ENCODE measurements at regions not wholly inside any gene's neighbourhood (a gene's known extent, or its start where the extent isn't known, plus 50 kb on each side); places are given as distances from the start of the nearest gene placed in this dataset.

- TF ChIP-seq, protein P1, sequence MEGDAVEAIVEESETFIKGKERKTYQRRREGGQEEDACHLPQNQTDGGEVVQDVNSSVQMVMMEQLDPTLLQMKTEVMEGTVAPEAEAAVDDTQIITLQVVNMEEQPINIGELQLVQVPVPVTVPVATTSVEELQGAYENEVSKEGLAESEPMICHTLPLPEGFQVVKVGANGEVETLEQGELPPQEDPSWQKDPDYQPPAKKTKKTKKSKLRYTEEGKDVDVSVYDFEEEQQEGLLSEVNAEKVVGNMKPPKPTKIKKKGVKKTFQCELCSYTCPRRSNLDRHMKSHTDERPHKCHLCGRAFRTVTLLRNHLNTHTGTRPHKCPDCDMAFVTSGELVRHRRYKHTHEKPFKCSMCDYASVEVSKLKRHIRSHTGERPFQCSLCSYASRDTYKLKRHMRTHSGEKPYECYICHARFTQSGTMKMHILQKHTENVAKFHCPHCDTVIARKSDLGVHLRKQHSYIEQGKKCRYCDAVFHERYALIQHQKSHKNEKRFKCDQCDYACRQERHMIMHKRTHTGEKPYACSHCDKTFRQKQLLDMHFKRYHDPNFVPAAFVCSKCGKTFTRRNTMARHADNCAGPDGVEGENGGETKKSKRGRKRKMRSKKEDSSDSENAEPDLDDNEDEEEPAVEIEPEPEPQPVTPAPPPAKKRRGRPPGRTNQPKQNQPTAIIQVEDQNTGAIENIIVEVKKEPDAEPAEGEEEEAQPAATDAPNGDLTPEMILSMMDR (IDR thresholded peaks at IDR 0.05) = no peak
Measured at GRCh38 chr18:43774497-43774896, 497.2 kb upstream of the SYT4 start.

DNA sequence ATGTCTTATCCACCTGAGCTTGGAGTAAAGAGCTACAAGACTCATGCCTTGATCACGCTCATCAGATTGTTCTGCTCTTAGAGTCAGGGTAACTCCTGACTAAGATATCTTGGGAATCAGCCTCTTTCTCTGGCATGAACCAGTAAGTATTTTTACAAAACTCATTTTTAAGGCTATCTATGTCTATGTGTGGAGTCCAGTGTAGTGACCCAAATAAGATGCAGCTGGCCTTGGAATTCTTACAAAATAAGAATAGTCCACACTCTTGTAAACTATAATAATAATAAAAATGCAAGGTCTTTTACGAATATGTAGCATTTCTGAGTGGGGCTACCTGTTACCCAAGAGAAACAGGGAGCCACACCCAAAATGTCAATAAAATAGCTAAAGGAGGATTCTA is 498.3 kb upstream of the SYT4 start:
- Mint-ChIP-seq H3K27ac (no peak overlapping the region), H3K4me1 (no peaks in the 10 kb centered on the region), H3K36me3 (ENCODE audit: low read depth) (no peaks in the 10 kb centered on the region), H3K27me3 (no peaks in the 10 kb centered on the region), H3K4me3 (no peak overlapping the region), H3K9me3 (no peaks in the 10 kb centered on the region)
- no peak for DNase-seq
- ATAC-seq (ENCODE audit: low read depth) = no peak
- ChIA-PET POLR2A (no interaction called here), CTCF (no interaction called here)
- intact Hi-C loops (cut with micrococcal nuclease) = no loop called here
- TF ChIP-seq, protein P1 (IDR thresholded peaks at IDR 0.05) = no peak

More at GRCh38 chr18:43774497-43774896, 497.2 kb upstream of the SYT4 start:
- no peak overlapping the region for H3K4me3 Mint-ChIP-seq
- no peaks in the 10 kb centered on the region for H3K27me3 Mint-ChIP-seq
- H3K36me3 Mint-ChIP-seq (ENCODE audit: low read depth) = no peaks in the 10 kb centered on the region
- DNase-seq (no peak), ATAC-seq (ENCODE audit: low read depth) (no peak)
- CTCF ChIA-PET = no interaction called here
- no peak overlapping the region for H3K27ac Mint-ChIP-seq
- H3K9me3 Mint-ChIP-seq = no peaks in the 10 kb centered on the region
- H3K4me1 Mint-ChIP-seq = no peaks in the 10 kb centered on the region
- intact Hi-C loops (cut with micrococcal nuclease) = no loop called here
- POLR2A ChIA-PET = no interaction called here

- Mint-ChIP-seq H3K27me3 (no peaks in the 10 kb centered on the region), H3K27ac (no peak overlapping the region), H3K9me3 (no peaks in the 10 kb centered on the region), H3K4me1 (no peaks in the 10 kb centered on the region), H3K36me3 (ENCODE audit: low read depth) (no peaks in the 10 kb centered on the region), H3K4me3 (no peak overlapping the region)
- no peak for ATAC-seq (ENCODE audit: low read depth)
- no peak for DNase-seq
- ChIA-PET POLR2A (no interaction called here), CTCF (no interaction called here)
- TF ChIP-seq, protein P1 (IDR thresholded peaks at IDR 0.05) = no peak
- intact Hi-C loops (cut with micrococcal nuclease) = no loop called here
Measured at GRCh38 chr18:43776997-43777396, 499.7 kb upstream of the SYT4 start.

DNA sequence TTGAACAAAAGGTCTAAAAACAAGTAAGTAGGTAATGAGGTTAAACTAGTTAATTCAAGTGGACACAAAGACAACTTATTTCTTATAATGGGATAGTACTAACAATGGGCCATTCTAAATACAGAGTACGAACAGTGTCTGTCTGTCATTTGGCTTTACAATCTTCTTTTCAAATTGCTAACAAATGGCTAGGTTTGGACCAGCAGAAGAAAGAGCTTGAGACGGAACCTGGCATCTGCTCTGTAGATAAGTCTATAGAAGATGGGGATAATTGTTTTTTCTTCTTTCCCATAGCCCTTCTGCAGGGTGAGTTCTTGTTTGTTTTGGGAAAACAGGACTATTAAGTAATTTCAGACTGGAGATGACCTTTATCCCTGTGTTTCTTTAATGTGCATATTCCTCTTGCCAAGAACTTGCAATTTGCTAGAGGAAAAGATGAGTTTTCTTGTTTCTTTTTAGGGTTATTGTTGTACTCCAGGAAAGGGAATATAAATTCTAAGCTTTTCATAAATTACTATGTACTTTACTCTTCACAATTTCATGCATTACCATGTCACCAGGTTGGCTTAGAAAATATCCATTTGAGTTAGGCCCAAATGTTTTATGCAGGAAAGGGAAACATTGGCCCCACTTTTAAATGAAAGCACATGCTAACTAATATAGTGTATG is 500.5 kb upstream of the SYT4 start:
- DNase-seq (no peak), ATAC-seq (ENCODE audit: low read depth) (no peak)
- intact Hi-C loops (cut with micrococcal nuclease) = no loop called here
- TF ChIP-seq, protein P1 (IDR thresholded peaks at IDR 0.05) = no peak
- Mint-ChIP-seq H3K9me3 (no peaks in the 10 kb centered on the region), H3K4me1 (no peaks in the 10 kb centered on the region), H3K27ac (no peak overlapping the region), H3K4me3 (no peak overlapping the region), H3K36me3 (ENCODE audit: low read depth) (no peaks in the 10 kb centered on the region), H3K27me3 (no peaks in the 10 kb centered on the region)
- ChIA-PET POLR2A (no interaction called here), CTCF (no interaction called here)

GRCh38 chr18:43780782-43781340 is 503.6 kb upstream of the SYT4 start:
- Mint-ChIP-seq H3K4me3 (no peak overlapping the region), H3K4me1 (no peaks in the 10 kb centered on the region), H3K36me3 (ENCODE audit: low read depth) (no peaks in the 10 kb centered on the region), H3K27ac (no peak overlapping the region), H3K27me3 (no peaks in the 10 kb centered on the region), H3K9me3 (no peaks in the 10 kb centered on the region)
- DNase-seq (no peak), ATAC-seq (ENCODE audit: low read depth) (no peak)
- intact Hi-C loops (cut with micrococcal nuclease) = no loop called here
- POLR2A ChIA-PET = no interaction called here
- TF ChIP-seq, protein P1 (IDR thresholded peaks at IDR 0.05) = no peak
- CTCF ChIA-PET = no interaction called here

All from activated B cell treated with CpG ODN at 0.5 μM for 24 hours (primary cell).